ENCODE measurements at regions not wholly inside any gene's neighbourhood (a gene's known extent, or its start where the extent isn't known, plus 50 kb on each side); places are given as distances from the start of the nearest gene placed in this dataset.

DNA sequence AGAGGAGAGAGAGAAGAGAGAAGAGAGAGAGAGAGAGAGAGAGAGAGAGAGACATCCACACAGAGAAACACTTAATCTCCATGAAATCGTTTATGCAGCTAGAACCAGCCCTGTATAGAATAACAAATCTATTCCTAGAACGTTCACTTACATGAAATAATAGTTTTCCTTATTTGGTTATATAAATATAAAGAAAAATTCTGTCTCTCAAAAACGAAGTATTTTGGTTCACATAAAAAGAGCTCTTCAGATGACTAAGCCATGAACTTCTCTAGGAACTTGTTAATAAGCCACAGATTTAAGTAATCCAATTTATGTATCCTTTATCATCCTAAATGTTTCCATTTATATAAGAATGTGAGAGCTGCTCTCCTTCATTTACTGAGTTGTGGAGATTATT is 1315.1 kb upstream of the PCDH7 start:
- DNase-seq (ENCODE audit: low read depth, low spot score): no peak

DNA sequence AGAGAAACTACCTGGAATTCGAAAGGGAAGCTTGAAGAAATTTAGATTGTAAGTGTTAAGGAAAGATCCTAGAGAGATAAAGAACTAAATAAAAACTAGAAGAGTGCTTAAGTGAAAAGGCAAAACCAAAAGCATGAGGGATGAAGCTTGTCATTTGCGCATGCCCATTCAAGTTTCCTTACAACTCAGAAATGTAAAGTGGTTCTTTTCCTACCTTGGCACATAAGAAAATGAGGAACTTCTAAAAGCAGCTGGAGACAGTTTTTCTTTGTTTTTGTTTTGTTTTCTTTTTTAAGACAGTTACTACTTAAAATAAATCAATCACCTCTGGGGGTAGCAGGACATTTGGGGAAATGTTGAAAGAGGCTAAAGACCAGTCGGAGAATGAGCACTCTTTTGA is 1304.4 kb upstream of the PCDH7 start:
- no peak for DNase-seq (ENCODE audit: low read depth, low spot score)

DNA sequence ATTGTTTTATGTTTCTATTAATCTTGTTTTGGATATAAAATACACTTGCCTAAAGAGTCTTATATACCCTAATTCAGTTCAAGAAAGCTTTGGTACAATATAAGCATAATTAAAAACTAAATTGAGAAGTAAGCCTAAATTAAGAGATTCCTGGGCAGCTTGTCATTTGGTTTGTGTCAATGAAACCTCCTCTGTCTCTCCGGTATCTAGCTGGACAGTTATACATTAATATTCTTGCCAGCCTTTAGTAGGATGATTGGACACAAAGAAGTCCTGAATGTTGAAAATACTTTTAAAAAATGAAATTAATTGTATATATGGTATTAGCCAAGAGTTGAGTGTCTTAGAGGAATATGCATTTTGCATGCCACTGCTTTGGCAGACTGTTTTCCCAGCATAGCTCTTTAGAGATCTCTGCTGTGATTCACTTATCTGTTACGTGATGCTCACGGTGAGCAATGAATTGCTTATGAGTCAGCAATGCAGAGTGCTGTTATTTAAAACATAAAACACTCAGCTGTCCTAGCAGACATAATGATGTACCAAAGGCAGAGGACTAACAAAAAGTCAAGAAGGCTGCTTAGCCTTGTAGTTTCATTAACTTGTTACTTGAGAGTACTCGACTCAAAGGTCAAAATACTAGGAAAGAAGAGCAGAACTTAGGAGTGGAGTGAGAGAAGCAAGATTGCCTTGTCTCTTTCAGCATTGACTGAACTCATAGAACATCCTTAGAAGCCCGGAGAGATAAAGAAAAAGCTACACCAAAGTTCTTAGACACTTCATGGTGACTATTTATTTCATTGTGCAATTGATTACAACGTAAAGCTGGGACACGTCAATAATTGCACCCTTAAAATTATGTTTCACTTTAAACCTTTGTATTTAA is 1296.1 kb upstream of the PCDH7 start:
- no peak for DNase-seq (ENCODE audit: low read depth, low spot score)

DNA sequence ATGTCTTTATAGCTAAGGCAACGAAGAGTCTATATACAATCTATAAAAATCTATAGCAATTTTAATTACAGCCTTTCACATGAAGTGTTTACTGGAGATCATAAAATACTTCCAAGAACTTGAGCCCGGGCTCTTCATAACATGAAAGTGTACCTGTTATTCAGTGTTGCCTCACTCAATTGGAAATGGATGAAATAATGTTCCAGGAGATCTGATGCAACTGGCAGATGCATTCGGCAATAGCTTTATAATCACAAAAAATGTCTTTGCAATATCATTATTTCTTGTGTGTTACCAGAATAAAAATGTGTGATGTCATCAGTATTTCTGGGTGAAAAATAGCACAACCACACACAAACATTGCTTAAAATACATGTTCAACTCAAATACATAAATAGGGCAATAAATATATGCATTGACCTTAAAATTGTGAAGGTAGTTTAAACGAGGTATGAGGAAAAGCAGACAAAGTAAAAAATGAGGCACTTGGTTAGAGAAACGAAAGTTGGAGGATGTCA is 1266.8 kb upstream of the PCDH7 start:
- no peak for DNase-seq (ENCODE audit: low read depth, low spot score)

- no peak for DNase-seq (ENCODE audit: low read depth, low spot score)
These were observed 1260.2 kb upstream of the PCDH7 start for GRCh38 chr4:29459926-29460325.

- no peak for DNase-seq (ENCODE audit: low read depth, low spot score)
These were observed 1253.0 kb upstream of the PCDH7 start for GRCh38 chr4:29467044-29467717.

Measured in pulmonary artery endothelial cell (primary cell).